GM19455 (cell line): ENCODE measurements at regions not wholly inside any gene's neighbourhood (a gene's known extent, or its start where the extent isn't known, plus 50 kb on each side); places are given as distances from the start of the nearest gene placed in this dataset.
"Not testable (repeated sequence)": the region's sequence is repeated elsewhere in the genome, so short reads cannot be mapped to it uniquely, and the experiment has no call there.

Source experiments
- ATAC-seq: cut with Tn5 transposase; IDR thresholded peaks from one replicate; pipeline ENCODE4 v1.9.1; 2021; ENCODE audit not compliant: unreplicated experiment

DNA sequence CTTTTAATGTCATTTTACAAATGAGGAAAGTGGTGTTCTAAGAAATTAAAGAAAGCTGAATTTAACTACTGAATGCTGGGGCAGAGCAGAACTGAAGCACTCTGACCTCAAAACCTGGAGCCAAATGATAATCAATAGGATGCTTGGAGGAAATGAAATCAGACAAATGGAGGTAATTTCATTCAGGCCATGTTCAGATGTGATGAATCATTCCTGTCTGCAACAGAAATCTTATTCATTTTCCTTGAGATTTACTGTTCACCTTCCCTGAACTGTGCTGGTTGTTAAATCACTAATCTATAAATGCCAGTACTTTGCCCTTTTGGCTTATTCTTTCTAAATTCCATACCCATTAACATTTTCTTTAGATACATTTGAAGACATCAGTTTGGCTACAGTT, 85.6 kb upstream of the SNX7 start:
- no peak for ATAC-seq

GRCh38 chr1:98565951-98566350, 95.6 kb upstream of the SNX7 start:
- no peak for ATAC-seq

GRCh38 chr1:98559291-98559690, 102.2 kb upstream of the SNX7 start:
- no peak for ATAC-seq

GRCh38 chr1:98557895-98558294, 103.6 kb upstream of the SNX7 start:
- ATAC-seq: no peak

DNA sequence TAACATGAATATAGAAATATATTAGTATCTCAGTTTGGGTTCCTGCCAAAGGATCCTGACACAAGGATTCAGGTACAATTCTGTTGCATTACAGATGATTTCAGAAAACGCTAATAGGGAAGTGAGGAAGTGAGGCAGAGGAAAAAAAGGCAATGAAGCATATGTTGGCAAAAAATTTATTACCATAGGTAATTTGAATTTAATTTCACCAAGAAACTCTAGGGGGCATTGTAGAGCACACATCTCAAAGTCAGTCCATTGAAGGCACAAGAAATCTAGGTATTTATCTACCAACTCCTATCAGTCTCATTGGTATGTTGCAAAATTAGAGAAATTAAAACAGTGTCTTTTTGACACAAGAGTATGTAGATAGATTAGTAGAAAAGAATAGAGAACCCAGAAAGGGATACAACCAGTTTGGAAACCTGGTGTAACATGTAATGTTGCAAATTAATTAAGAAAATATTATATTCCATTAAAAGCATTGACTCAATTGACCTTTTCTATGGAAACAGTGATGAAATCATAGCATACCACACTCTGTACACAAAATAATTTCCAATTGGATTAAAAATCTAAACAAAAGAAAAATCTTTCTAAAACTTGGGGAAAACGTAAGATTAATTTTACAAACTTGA, 104.9 kb upstream of the SNX7 start:
- no peak for ATAC-seq

DNA sequence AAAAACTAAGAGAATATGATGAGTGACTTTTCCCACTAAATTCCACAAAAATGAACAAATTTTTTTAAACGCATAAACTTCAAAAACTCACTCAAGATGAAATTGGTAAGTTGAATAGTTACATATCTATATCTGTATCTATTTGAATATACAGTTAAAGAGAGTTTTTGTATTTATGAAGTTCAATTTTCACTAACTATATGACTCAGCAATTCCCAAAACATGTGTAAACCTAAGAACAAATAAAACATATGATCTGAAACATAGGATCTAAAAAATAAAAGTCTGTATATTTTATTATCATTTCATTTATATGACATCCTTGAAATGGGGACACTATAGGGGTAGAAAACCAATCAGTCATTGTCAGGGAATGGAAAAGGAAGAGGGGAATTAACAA, 105.7 kb upstream of the SNX7 start:
- no peak for ATAC-seq

- not testable (repeated sequence) for ATAC-seq
Observed at GRCh38 chr1:98552576-98553074, 108.9 kb upstream of the SNX7 start.

DNA sequence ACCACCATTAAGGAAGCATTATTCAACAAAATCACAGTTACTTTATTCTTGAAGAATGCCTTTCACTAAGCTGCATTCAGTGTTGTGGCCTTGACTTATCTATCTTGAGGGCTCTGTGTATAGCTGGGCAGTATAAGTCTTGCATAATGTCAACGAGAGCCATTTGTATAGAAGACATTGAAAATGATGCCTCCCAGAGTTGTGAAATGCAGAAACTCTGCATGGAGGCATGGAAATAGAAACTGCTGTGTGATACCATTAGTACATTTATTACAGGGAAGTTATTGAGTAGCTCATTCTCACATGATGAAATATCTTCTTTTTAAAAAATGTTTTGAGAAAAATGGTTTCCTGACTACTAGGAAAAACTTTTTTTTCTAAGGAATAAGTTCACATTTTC, 111.4 kb upstream of the SNX7 start:
- ATAC-seq: no peak

- ATAC-seq: no peak
Observed at GRCh38 chr1:98546319-98546718, 115.2 kb upstream of the SNX7 start.

- no peak for ATAC-seq
Observed at GRCh38 chr1:98538106-98538505, 123.4 kb upstream of the SNX7 start.

DNA sequence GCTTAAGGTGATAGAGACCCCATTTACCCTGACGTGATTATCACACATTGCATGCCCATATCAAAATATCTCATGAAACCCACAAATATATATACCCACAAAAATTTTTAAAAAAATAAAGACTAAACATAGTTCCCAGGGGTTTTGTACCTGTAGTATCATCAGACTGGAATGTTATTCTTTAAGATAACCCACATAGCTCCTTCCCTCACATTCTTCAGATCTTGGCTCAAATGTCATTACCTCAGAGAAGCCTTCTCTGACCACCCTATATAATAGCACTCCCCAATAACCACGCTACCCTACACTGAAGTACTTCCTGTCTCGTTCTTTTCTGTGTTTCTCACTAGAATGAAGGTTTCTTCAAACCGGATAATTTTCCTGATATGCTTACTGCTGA, 138.3 kb upstream of the SNX7 start:
- ATAC-seq: no peak

GRCh38 chr1:98516306-98516705, 145.2 kb upstream of the SNX7 start:
- no peak for ATAC-seq

DNA sequence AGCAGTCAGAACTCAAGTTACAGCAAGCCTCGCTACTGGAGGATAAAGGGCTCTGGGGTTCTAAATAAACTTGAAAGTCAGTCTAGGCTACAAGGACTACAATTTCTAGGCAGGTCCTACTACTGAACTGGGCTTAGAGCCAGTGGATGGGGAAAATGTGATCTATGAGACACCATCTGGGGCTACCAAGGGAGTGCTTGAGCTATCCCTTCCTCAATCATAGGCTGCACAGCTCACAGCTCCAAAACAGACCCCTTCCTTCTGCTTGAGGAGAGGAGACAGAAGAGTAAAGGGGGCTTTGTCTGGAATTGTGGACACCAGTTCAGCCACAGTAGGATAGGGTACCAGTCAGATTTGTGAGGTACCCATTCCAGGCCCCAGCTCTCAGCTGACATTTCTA, 145.8 kb upstream of the SNX7 start:
- no peak for ATAC-seq

DNA sequence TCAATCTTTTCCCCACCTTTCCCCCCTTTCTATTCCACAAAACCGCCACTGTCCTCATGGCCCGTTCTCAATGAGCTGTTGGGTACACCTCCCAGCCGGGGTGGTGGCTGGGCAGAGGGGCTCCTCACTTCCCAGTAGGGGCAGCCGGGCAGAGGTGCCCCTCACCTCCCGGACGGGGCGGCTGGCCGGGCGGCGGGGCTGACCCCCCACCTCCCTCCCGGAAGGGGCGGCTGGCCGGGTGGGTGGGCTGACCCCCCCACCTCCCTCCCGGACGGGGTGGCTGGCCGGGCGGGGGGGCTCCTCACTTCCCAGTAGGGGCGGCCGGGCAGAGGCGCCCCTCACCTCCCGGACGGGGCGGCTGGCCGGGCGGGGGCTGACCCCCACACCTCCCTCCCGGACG, 149.3 kb upstream of the SNX7 start:
- not testable (repeated sequence) for ATAC-seq

DNA sequence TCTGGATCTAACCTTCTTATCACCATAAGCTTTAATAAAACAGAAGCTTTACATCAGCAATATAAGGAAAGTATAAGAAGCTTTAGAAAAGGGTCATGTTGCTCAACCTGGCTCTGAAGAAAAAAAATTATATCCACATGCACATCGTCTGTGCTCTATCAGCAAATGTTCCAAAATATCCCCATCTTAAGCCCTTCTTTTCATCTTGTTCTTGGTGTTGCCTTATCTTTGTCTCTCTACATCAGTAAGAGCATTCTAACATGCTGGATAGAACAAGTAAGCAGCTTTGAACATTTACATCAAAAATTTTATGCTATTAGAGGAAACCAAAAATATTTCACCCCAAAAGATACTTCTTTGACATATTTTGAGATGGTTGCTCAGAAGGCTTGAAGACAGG, 157.8 kb upstream of the SNX7 start:
- no peak for ATAC-seq

DNA sequence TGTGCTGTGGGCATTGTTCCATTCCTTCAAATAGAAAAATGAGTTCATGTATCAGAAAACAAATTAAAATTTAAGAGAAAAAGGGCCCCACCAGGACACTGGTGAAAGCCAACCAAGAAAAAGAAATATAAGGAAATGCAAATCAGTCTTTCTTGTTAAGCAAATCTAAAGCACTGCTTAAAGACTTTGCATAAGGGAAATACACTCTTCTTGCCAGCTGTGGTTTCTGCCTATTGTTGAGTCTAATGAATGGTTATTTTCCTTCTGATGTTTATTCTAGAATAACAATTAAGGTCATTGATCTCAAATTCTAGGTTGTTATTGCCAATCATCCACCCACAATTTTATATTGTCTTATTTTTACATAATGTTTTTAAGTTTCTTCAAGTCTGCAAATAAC, 158.6 kb upstream of the SNX7 start:
- no peak for ATAC-seq

GRCh38 chr1:98500324-98500723, 161.2 kb upstream of the SNX7 start:
- no peak for ATAC-seq

- ATAC-seq: no peak
Observed at GRCh38 chr1:98498651-98499050, 162.9 kb upstream of the SNX7 start.

GRCh38 chr1:98497497-98497896, 164.0 kb upstream of the SNX7 start:
- no peak for ATAC-seq

DNA sequence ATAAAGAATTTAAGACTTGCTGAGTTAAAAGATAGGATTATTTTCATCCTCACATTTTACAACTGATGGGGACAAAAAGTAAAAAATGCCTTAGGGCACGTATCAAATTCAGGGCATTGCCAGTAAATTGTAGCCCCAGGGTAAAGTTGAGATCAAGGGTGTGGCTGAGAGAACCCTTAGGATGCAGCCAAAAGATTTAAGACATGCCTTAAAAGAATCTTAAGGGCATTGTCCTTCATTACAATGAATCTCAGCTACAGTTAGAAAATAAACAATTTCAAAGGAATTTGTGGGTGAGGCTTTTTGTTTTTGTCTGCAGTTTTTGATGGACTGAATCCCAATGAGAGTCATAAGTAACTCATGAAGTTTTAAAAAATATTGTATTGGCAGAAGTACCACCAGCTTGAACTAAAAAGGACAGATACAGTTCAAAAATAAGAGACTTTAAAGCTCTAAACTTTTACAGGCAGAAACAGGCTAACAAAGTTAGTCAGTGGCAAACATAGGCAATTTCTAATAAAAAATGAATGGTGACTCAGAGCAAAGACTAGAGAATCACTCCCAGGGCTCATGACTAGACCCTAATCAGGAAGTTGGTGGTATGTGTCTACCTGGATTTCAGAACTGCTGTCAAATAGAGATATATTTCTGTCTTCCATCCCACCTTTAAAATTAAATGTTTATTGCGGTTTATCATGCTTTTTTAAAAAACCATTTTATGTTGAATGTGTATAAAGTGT, 165.1 kb upstream of the SNX7 start:
- no peak for ATAC-seq

- ATAC-seq: no peak
Observed at GRCh38 chr1:98493469-98493868, 168.1 kb upstream of the SNX7 start.

- ATAC-seq: no peak
Observed at GRCh38 chr1:98490099-98490498, 171.4 kb upstream of the SNX7 start.

GRCh38 chr1:98487620-98488019, 173.9 kb upstream of the SNX7 start:
- no peak for ATAC-seq
